ENCODE measurements at regions not wholly inside any gene's neighbourhood (a gene's known extent, or its start where the extent isn't known, plus 50 kb on each side); places are given as distances from the start of the nearest gene placed in this dataset.
"Not testable (repeated sequence)": the region's sequence is repeated elsewhere in the genome, so short reads cannot be mapped to it uniquely, and the experiment has no call there.

DNA sequence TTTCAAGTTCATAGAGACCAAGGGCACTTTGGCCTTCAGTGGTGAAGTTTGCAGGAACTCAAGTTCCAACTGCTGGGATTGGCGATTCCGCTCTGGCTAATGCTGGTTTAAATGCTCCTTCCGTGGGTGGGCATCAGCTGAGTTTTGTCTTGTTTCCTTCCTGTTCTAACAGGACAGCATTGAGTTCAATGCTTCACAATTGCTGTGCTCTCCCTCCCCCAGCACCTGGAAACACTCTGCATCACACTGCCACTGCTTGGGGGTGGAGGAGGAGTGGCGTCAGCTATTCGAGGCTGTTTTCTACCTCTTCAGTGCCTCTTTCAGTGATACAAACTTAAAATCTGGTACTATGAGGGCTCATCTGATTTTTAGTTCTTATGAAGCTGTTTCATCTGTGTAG is 634.9 kb downstream of the FSCB start:
- Histone ChIP-seq H3K4me1 (ENCODE audit: insufficient read depth) (no peaks in the 10 kb centered on the region), H3K27ac (ENCODE audit: low read depth) (no peak overlapping the region), H3K4me3 (ENCODE audit: low read depth, low read length) (no peak overlapping the region), H3K36me3 (ENCODE audit: insufficient read depth) (no peaks in the 10 kb centered on the region)
- WGBS = 83% methylated on average over 5 of the region's 5 CpGs
- DNase-seq (ENCODE audit: extremely low spot score) = no peak

DNA sequence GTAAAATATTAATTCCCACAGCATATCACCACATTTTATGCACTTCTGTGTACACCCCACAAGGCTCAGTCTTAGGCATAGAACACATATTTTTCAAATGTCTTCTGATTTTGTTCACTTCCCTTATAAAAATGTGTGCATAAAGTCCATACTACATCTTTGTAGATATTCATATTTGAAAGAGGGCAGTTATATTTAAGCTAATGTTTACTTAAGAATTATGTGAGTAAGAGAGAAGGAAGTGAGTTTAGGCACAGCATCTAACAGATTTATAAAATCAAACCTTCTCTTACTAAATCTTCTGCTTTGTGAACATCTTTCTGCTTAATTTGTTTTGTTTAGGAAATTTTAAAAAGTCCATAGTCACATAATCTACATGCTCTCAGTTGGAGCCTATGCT is 648.1 kb downstream of the FSCB start:
- no peaks in the 10 kb centered on the region for H3K4me1 ChIP-seq (ENCODE audit: insufficient read depth)
- no peak overlapping the region for H3K4me3 ChIP-seq (ENCODE audit: low read depth, low read length)

DNA sequence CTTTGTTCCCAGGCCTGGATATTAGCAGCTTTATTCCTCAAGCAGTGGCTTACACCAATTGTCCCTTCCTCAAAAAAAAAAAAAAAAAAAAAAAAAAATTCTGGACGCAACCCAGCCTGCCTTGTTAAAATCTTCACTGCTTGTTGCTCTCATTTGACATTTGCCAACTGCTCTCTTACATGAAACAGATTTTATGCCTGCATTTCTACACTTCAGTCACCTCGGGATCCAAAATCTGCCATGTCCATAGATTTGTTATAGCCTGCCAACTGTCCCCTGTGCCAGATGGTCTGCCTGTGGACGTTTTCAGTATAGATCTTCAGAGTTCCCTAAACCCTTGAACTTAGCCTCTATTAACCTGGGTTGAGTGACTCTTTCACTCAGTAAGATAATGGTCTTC is 651.5 kb downstream of the FSCB start:
- no peak overlapping the region for H3K4me3 ChIP-seq (ENCODE audit: low read depth, low read length)
- DNase-seq (ENCODE audit: extremely low spot score) = no peak
- 32% methylated on average over 3 of the region's 3 CpGs for WGBS
- H3K27ac ChIP-seq (ENCODE audit: low read depth) = no peak overlapping the region
- H3K36me3 ChIP-seq (ENCODE audit: insufficient read depth) = no peaks in the 10 kb centered on the region
- no peaks in the 10 kb centered on the region for H3K4me1 ChIP-seq (ENCODE audit: insufficient read depth)

More for the DNA sequence above, 648.1 kb downstream of the FSCB start:
- no peak for DNase-seq (ENCODE audit: extremely low spot score)
- no peaks in the 10 kb centered on the region for H3K36me3 ChIP-seq (ENCODE audit: insufficient read depth)
- H3K27ac ChIP-seq (ENCODE audit: low read depth) = no peak overlapping the region

GRCh38 chr14:43853541-43853940 is 653.5 kb downstream of the FSCB start:
- no peaks in the 10 kb centered on the region for H3K36me3 ChIP-seq (ENCODE audit: insufficient read depth)
- no peaks in the 10 kb centered on the region for H3K4me1 ChIP-seq (ENCODE audit: insufficient read depth)
- no peak for DNase-seq (ENCODE audit: extremely low spot score)
- H3K27ac ChIP-seq (ENCODE audit: low read depth) = no peak overlapping the region
- 40% methylated on average over 1 of the region's 1 CpG for WGBS
- H3K4me3 ChIP-seq (ENCODE audit: low read depth, low read length) = no peak overlapping the region

- Histone ChIP-seq H3K4me1 (ENCODE audit: insufficient read depth) (no peaks in the 10 kb centered on the region), H3K4me3 (ENCODE audit: low read depth, low read length) (no peak overlapping the region), H3K36me3 (ENCODE audit: insufficient read depth) (no peaks in the 10 kb centered on the region), H3K27ac (ENCODE audit: low read depth) (no peak overlapping the region)
- DNase-seq (ENCODE audit: extremely low spot score) = no peak
- 93% methylated on average over 2 of the region's 2 CpGs for WGBS
Observed at GRCh38 chr14:43803076-43803689, 703.9 kb downstream of the FSCB start.

GRCh38 chr14:43795600-43796228 is 711.4 kb downstream of the FSCB start:
- DNase-seq (ENCODE audit: extremely low spot score) = no peak
- Histone ChIP-seq H3K4me1 (ENCODE audit: insufficient read depth) (no peaks in the 10 kb centered on the region), H3K36me3 (ENCODE audit: insufficient read depth) (no peaks in the 10 kb centered on the region), H3K27ac (ENCODE audit: low read depth) (no peak overlapping the region), H3K4me3 (ENCODE audit: low read depth, low read length) (no peak overlapping the region)

- H3K36me3 ChIP-seq (ENCODE audit: insufficient read depth) = no peaks in the 10 kb centered on the region
- WGBS = 60% methylated on average over 2 of the region's 2 CpGs
- H3K4me3 ChIP-seq (ENCODE audit: low read depth, low read length) = no peak overlapping the region
Observed at GRCh38 chr14:43793579-43793978, 713.5 kb downstream of the FSCB start.

DNA sequence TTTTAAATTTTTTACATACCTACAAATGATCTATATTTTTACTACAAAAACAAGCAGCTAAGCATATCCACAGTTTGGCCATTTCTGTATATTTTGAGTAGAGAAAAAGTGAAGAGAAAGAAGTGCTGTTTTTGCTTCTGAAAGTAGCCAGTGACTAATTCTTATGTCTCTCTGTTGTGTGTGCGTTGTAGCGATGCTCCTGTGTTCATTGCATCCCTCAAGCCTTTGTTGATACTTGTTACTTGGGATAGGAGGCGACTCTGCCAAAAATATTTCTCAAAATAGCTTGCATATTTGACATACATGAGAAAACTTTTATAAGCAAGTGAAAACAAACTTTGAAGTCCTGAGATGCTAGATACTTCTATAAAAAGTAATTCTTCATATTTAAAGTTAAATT is 714.1 kb downstream of the FSCB start:
- 26% methylated on average over 3 of the region's 3 CpGs for WGBS
- Histone ChIP-seq H3K27ac (ENCODE audit: low read depth) (no peak overlapping the region), H3K36me3 (ENCODE audit: insufficient read depth) (no peaks in the 10 kb centered on the region), H3K4me1 (ENCODE audit: insufficient read depth) (no peaks in the 10 kb centered on the region), H3K4me3 (ENCODE audit: low read depth, low read length) (no peak overlapping the region)
- DNase-seq (ENCODE audit: extremely low spot score) = no peak

More at GRCh38 chr14:43793579-43793978, 713.5 kb downstream of the FSCB start:
- H3K4me1 ChIP-seq (ENCODE audit: insufficient read depth) = no peaks in the 10 kb centered on the region
- H3K27ac ChIP-seq (ENCODE audit: low read depth) = no peak overlapping the region
- DNase-seq (ENCODE audit: extremely low spot score) = no peak

- DNase-seq (ENCODE audit: extremely low spot score) = no peak
- no peak overlapping the region for H3K4me3 ChIP-seq (ENCODE audit: low read depth, low read length)
- no peak overlapping the region for H3K27ac ChIP-seq (ENCODE audit: low read depth)
- 91% methylated on average over 4 of the region's 4 CpGs for WGBS
- H3K36me3 ChIP-seq (ENCODE audit: insufficient read depth) = no peaks in the 10 kb centered on the region
- H3K4me1 ChIP-seq (ENCODE audit: insufficient read depth) = no peaks in the 10 kb centered on the region
Observed at GRCh38 chr14:43790681-43791080, 716.4 kb downstream of the FSCB start.

DNA sequence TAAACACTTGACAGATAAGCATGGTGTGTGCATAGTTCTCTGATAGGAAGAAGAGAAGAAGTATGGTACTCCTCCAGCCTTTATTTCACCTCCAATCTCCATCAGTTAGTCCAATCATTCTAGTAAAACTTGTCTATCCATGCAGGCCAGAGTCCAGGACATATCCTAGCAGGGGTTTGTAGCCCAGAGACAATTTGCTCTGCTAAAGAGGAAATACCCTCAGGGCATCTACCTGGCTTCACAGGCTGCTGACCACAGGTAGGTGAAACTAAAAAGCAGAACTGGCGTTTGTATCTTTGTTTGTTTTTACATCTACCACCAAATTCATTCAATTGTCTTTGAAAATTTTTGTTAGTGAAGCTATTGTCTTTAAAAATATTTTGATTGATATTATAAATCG is 717.6 kb downstream of the FSCB start:
- H3K36me3 ChIP-seq (ENCODE audit: insufficient read depth) = no peaks in the 10 kb centered on the region
- no peak overlapping the region for H3K27ac ChIP-seq (ENCODE audit: low read depth)
- no peak for DNase-seq (ENCODE audit: extremely low spot score)
- H3K4me3 ChIP-seq (ENCODE audit: low read depth, low read length) = no peak overlapping the region
- no peaks in the 10 kb centered on the region for H3K4me1 ChIP-seq (ENCODE audit: insufficient read depth)
- WGBS = 89% methylated on average over 2 of the region's 2 CpGs

DNA sequence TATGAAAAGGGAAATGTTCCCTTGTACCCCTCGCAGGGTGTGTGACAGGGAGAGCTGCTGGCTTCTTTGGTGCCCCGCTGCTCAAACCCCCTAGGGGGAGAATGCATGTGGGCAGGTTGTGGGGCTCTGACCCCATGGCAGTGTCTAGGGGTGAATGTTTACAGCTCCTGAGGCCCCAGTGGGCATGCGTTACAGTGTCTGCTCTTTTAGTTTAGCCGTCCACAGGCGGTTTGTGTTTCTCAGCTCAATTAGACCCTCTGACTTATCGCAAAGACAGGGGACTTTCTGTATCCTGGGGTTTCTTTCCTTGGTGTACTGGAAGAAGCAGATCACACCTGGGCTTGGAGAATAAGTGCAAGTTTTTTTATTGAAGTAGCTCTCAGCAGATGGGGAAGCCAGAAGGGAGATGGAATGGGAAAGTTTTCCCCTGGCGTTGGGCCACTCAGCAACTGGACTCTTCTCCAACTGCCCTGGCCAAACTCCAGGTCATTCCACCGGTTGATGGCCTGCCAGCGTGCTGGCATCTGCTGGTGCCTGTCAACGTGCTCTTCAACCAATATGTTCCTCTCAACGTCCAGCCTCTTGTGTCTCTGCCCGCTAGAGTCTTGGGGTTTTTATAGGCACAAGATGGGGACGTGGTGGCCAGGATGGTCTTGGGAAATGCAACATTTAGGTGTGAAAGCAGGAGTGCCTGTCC is 720.9 kb downstream of the FSCB start:
- 78% methylated on average over 13 of the region's 13 CpGs for WGBS
- DNase-seq (ENCODE audit: extremely low spot score) = no peak
- H3K36me3 ChIP-seq (ENCODE audit: insufficient read depth) = no peaks in the 10 kb centered on the region
- no peak overlapping the region for H3K4me3 ChIP-seq (ENCODE audit: low read depth, low read length)
- no peak overlapping the region for H3K27ac ChIP-seq (ENCODE audit: low read depth)
- H3K4me1 ChIP-seq (ENCODE audit: insufficient read depth) = no peaks in the 10 kb centered on the region

GRCh38 chr14:43784432-43784831 is 722.7 kb downstream of the FSCB start:
- not testable (repeated sequence) for H3K4me1 ChIP-seq (ENCODE audit: insufficient read depth); DNase-seq (ENCODE audit: extremely low spot score); H3K36me3 ChIP-seq (ENCODE audit: insufficient read depth); H3K27ac ChIP-seq (ENCODE audit: low read depth); H3K4me3 ChIP-seq (ENCODE audit: low read depth, low read length)
- 96% methylated on average over 10 of the region's 10 CpGs for WGBS

GRCh38 chr14:43778937-43779639 is 728.0 kb downstream of the FSCB start:
- Histone ChIP-seq H3K4me3 (ENCODE audit: low read depth, low read length) (no peak overlapping the region), H3K36me3 (ENCODE audit: insufficient read depth) (no peaks in the 10 kb centered on the region), H3K4me1 (ENCODE audit: insufficient read depth) (no peaks in the 10 kb centered on the region), H3K27ac (ENCODE audit: low read depth) (no peak overlapping the region)
- DNase-seq (ENCODE audit: extremely low spot score) = no peak
- WGBS = 70% methylated on average over 2 of the region's 2 CpGs

DNA sequence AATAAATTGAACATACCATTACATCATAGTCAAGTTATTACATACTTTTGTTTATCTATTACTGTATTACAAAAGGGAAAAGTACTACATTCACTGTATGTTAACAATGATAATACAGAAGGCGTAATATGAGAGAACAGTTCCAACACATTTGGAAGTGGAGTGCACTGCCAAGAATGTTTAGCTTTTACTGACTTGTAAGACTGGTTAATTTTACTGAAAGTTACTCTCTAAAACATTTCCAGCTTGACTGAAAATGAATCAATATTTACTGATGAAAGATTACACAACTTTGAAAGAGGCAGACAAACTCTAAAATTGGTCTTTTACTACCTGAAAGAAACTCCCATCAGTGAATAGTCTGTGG is 728.5 kb downstream of the FSCB start:
- no peak for DNase-seq (ENCODE audit: extremely low spot score)
- no peaks in the 10 kb centered on the region for H3K36me3 ChIP-seq (ENCODE audit: insufficient read depth)
- no peak overlapping the region for H3K4me3 ChIP-seq (ENCODE audit: low read depth, low read length)
- 56% methylated on average over 1 of the region's 1 CpG for WGBS
- H3K4me1 ChIP-seq (ENCODE audit: insufficient read depth) = no peaks in the 10 kb centered on the region
- H3K27ac ChIP-seq (ENCODE audit: low read depth) = no peak overlapping the region
